Left forelimb (tissue), 1 donor: ENCODE measurements at regions not wholly inside any gene's neighbourhood (a gene's known extent, or its start where the extent isn't known, plus 50 kb on each side); places are given as distances from the start of the nearest gene placed in this dataset.
A peak's percentile ranks its signal among the peaks of the same experiment; 100 is the strongest.

ENCODE experiments used
- DNase-seq: peaks from one replicate; pipeline ENCODE4 v3.0.0-alpha.2; 2018; ENCODE audit warnings: low spot score

DNA sequence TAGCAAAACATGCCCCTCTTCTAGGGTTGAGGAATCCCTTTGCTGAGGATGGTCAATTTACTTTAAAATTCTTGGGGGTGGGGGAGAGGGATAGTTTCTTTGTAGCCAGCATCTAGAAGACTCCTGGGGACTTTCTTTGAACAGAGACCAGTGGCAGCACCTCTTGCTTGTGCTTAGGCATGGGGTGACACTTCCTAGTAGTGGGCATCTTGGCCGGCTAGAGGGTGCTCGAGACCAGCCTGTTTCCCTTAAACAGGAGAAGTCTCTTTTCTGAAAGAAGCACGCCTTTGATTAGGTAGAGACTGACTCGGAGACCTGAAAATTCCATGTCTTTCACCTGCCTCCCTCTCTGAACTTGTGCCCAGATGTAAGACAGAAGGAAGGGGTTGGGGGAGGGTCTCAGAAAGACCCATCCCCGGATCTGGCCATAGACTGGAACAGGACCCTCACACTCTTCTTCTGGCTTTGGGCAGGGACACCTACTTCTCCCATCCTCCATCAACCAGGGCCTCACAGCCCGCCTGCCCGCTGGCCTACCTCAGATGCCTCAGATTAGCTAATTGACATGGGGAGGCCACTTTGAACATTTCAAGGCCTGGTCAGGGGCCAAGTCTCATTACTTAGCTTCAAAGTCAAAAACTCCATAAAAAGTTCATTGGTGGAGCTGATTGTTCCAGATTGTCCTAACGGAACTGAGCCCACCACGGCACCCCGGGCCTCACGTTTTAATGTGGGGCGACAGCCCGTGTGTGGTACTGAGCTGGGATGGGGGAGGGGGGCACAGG is 172.2 kb downstream of the CDC5L start:
- DNase-seq: no peak

GRCh38 chr6:44560458-44561059 is 173.1 kb downstream of the CDC5L start:
- DNase-seq: no peak

- peak; percentile 67 for DNase-seq
Observed at GRCh38 chr6:44561060-44561623, 173.6 kb downstream of the CDC5L start.

GRCh38 chr6:44561832-44562665 is 174.5 kb downstream of the CDC5L start:
- no peak for DNase-seq

DNA sequence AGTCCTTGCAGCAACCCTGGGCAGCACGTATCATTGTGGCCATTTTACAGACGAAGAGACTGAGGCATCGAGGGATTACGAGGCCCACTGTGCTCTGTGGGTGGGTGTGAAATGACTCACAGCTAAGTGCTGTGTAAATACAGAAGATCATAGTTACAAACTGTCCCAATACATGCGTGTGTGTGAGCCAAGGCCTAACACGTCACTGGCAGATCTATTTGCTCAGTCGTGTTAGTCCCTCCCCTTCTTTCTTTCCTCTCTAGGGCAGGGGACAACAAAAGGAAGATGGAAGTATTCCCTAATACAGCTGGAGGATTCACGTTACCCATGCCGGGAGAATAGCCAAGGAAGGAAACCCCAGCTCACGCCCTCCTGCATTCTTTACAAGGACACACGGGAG is 175.9 kb downstream of the CDC5L start:
- DNase-seq: no peak

GRCh38 chr6:44564906-44565524 is 177.5 kb downstream of the CDC5L start:
- DNase-seq: no peak

DNA sequence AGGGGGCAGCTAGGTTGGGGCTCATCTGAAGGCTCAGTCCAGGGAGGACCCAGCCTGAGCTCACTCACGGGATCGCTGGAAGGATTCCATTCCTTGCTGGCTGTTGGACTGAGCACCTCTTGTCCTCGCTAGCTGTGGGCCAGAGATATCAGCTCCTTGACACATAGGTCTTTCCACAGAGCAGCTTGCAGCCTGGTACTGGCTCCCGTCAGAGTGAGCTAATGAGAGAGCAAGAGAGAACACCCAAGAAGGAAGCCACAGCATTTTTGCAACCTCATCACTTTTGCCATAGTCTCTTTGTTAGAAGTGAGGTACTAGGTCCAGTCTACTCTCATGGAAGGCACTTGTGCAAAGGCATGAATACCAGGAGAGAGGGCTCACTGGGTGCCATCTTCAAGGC is 179.9 kb downstream of the CDC5L start:
- DNase-seq: peak; percentile 26

DNA sequence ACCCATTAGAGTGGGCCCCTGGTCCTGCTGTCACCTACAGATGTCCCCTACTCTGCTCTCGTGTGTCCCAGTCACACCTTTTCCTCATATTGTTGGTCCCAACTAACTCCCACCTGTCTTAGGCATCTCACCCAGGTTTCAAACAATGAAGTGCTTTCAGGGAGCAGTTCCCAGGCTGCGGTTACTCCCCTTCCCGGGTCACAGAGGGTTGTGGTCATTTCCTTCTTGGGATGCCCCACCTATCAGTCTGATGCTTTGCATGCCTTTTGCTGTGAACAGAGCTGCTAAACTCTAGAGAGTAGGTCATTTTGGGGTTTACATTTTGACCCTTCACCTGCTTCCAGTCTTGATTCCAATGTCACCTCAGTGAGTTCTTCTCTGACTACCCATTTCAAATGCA is 181.6 kb downstream of the CDC5L start:
- no peak for DNase-seq

- peak; percentile 73 for DNase-seq
Observed at GRCh38 chr6:44569931-44570385, 182.5 kb downstream of the CDC5L start.

GRCh38 chr6:44571510-44571909 is 184.0 kb downstream of the CDC5L start:
- no peak for DNase-seq

DNA sequence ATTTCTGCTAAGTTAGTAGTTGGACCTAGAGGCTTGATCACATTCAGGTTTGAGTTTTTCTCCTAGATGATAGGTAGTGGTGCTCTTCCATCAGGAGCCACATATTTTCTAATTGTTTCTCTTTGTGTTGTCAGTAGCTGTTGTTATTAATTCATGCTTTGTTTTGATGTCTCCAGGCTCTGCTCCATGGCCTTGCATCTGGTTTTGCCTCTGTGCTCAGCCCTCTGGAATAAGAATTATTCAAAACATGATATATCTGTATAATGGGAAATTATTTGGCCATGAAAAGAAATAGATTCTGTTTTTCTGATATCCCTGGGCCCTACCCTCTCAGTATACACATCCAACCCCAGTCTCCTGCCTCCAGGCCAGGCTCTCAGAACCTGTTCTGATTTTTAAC is 184.8 kb downstream of the CDC5L start:
- DNase-seq: no peak

- no peak for DNase-seq
Observed at GRCh38 chr6:44575644-44576043, 188.1 kb downstream of the CDC5L start.

- no peak for DNase-seq
Observed at GRCh38 chr6:44576132-44576631, 188.7 kb downstream of the CDC5L start.

- DNase-seq: peak; percentile 14
Observed at GRCh38 chr6:44580901-44581300, 193.4 kb downstream of the CDC5L start.

DNA sequence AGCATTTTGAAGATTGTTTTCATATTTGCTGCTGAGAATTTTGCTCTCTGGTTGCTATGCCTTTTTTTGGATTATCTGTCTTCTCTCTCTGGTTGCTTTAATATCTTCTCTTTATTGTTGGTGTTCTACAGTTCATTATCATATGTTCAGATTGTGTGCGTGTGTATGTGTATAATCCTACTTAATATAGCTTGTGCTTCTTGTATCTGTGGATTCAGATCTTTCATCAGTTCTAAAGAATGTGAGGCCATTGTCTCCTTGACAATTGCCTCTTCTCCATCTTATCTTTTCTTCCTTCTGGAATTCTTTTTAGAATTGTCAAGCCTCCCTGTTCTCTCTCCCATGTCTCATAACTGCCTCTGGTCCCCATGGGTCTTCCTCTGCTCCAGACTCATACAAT is 195.4 kb downstream of the CDC5L start:
- no peak for DNase-seq

DNA sequence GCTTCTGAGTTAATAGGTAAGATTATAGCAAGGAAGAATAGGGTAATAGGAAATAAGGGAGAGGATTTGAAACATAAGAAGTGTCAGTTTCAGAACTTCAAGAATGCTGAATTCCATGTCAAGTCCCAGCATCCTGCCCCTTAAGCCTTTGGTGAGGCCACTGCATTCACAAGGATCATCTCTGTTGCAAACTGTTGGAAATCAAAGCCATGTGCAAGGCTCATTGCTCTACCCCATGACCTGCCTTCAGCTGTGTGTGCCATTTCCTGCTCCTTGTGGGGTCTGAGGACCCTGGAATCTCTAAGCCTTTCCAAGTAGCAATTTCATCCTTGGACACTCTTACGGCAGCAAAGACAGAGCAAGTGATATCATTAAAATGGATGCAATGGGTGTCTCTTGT is 203.0 kb downstream of the CDC5L start:
- DNase-seq: no peak

DNA sequence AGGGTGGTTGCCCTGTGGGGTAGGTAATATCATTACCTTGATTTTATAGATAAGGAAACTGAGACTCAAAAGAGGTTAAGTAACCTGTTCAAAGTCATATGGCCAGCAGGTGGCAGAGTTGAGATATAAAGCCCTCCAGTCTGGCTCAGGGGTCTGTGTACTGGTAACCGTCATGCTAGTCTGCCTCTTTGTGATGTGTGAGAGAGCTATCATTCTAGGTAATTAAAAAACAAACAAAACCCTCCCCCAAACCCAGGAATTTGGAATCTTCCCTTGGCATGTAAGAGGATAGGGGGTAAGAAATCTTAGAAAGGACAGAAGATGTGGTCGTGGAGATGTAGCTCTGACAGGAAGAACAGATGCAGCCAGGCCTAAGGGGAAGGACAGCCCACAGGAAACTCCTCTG is 206.0 kb downstream of the CDC5L start:
- DNase-seq: no peak

DNA sequence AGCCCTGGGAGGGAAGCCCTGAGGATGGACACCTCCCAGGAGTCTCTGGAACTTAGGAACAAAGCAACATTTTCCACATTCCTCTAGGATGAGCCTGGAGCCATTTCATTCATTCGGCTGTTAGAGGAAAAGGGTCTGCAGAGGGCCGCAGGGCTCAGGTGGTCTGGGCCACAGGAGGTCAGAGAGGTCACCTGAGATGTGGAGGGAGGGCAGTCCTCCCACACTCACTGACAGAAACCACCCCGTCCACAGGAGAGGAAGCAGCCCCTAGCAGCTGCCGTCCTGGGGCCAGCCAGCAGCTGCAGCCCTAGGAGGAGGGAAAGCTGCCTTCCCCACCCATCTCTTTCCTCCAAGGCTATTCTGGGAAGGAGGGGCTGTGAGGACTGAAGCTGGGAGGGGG is 207.0 kb downstream of the CDC5L start:
- no peak for DNase-seq

DNA sequence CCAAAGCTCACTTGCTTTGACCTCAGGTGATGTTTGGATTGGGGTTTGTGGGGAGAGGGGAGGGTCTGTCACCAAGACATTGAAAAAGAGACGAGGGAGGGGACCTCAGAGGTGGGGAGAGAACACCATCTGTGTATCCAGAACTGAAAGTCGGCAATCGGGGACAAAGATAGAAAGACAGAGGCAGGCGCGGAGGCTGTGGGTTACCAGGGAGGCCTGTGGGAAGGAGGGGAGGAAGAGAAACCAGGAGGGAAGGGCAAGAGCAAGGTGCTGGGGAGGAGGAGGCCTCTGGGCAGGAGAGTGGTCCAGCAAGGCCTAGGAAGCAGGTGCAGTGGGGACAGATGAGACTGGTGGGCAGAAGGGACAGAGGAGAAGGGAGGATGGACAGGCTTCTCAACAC is 211.2 kb downstream of the CDC5L start:
- no peak for DNase-seq

GRCh38 chr6:44599672-44600071 is 212.2 kb downstream of the CDC5L start:
- peak; percentile 58 for DNase-seq

DNA sequence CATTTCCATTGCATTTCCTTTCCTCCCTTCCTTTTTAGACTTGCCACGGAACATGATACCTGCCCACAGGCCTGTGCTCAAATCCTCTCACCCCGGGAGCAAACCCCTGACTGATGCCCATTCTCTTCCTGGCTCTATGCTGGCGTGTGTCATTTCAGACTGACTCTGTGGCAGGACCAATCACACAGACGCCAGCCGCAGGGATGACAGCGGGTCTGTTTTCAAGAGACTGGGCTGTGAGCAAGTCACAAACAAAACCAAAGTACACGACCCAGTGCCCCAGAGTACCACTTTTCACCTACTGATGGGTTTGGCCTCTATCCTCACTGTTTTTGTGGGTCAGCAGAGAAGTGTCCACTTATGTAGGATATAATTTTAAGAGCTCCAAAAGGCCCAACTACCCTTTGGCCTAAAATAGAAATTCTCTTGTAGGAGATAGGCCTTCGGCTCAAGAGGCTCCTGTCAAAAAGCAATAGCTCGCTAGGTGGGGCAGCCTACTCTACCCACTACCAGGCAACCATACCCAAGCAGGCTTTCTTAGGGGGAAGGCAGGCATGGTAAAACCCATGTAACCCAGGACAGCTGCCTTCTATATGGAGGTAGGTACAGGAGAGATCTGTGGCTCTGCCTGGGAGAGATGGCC is 215.7 kb downstream of the CDC5L start:
- no peak for DNase-seq
